ENCODE measurements at regions not wholly inside any gene's neighbourhood (a gene's known extent, or its start where the extent isn't known, plus 50 kb on each side); places are given as distances from the start of the nearest gene placed in this dataset.

DNA sequence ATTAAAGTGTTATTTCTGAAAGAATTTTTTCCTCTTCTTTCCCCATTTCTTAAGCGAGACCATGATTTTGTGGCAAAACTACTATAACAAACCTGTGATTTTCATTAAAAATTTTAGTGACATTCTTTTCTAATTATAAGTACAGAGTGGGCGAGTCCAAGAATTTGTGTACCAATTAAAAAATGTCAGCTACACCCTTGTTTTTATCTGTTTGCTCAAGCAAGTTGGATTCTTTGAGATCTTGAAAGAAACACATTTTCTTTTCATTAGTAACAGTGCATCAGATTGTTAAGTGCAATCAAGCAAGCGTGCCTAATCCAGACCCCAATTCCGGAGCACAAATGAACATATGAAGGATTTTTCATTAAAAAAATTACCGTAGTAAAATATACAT, 338.8 kb upstream of the DDHD1 start:
- intact Hi-C loops (cut with DNase I) = no loop called here
- Histone ChIP-seq H3K4me3 (ENCODE audit: low read length in 3 of 3) (no peak overlapping the region), H3K36me3 (ENCODE audit: control insufficient read depth in 2 of 3, insufficient read depth in 3 of 3, low read length in 3 of 3) (no peaks in the 10 kb centered on the region), H3K9me3 (ENCODE audit: control insufficient read depth in 2 of 3, insufficient read depth in 1 of 3, low read length in 3 of 3) (no peaks in the 10 kb centered on the region), H3K27ac (ENCODE audit: low read depth in 2 of 2, low read length in 2 of 2) (no peak overlapping the region), H3K4me1 (ENCODE audit: control insufficient read depth in 2 of 3, insufficient read depth in 2 of 3, low read depth in 1 of 3, low read length in 3 of 3) (no peaks in the 10 kb centered on the region), H3K9ac (ENCODE audit: low read length in 3 of 3) (no peak overlapping the region), H3K27me3 (ENCODE audit: control insufficient read depth, insufficient read depth, low read length) (no peaks in the 10 kb centered on the region)
- no peak for FAIRE-seq
- TF ChIP-seq, protein P1, sequence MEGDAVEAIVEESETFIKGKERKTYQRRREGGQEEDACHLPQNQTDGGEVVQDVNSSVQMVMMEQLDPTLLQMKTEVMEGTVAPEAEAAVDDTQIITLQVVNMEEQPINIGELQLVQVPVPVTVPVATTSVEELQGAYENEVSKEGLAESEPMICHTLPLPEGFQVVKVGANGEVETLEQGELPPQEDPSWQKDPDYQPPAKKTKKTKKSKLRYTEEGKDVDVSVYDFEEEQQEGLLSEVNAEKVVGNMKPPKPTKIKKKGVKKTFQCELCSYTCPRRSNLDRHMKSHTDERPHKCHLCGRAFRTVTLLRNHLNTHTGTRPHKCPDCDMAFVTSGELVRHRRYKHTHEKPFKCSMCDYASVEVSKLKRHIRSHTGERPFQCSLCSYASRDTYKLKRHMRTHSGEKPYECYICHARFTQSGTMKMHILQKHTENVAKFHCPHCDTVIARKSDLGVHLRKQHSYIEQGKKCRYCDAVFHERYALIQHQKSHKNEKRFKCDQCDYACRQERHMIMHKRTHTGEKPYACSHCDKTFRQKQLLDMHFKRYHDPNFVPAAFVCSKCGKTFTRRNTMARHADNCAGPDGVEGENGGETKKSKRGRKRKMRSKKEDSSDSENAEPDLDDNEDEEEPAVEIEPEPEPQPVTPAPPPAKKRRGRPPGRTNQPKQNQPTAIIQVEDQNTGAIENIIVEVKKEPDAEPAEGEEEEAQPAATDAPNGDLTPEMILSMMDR (IDR thresholded peaks at IDR 0.05; ENCODE audit: borderline replicate concordance, extremely low read depth, insufficient read depth) = no peak
- no peak for DNase-seq

DNA sequence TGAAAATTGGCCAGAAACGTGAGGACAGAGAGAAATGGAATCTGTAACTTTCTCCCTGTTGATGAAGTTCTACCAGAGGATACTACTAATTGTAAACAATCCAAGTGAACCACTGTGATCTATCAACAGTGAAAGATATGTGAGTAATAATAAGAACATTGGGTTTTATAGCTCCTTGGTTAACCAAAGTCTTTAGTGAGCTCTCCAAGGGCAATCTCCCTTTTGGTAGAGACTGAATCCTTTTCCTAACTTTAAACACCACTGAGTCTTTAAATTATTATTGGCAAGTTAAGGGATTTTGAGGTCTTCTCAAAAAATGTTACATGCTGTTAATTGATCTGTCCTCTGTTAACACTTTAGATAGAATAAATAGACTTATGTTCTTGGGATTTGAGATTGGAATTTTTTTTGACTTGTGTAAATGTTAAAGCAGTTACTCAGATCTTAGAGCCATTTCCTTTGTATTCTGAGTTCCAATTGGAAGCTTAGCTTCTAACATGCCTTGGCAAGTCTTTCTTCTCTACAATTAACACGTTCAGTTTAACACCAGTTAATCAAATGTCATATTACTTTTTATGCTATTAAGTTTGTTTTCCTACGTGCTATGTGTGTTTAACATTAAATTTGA, 338.2 kb upstream of the DDHD1 start:
- H3K36me3 ChIP-seq (ENCODE audit: control insufficient read depth in 2 of 3, insufficient read depth in 3 of 3, low read length in 3 of 3) = no peaks in the 10 kb centered on the region
- no peak overlapping the region for H3K9ac ChIP-seq (ENCODE audit: low read length in 3 of 3)
- no peaks in the 10 kb centered on the region for H3K9me3 ChIP-seq (ENCODE audit: control insufficient read depth in 2 of 3, insufficient read depth in 1 of 3, low read length in 3 of 3)
- TF ChIP-seq, protein P1 (IDR thresholded peaks at IDR 0.05; ENCODE audit: borderline replicate concordance, extremely low read depth, insufficient read depth) = no peak
- H3K4me3 ChIP-seq (ENCODE audit: low read length in 3 of 3) = no peak overlapping the region
- no peaks in the 10 kb centered on the region for H3K4me1 ChIP-seq (ENCODE audit: control insufficient read depth in 2 of 3, insufficient read depth in 2 of 3, low read depth in 1 of 3, low read length in 3 of 3)
- FAIRE-seq = no peak
- H3K27me3 ChIP-seq (ENCODE audit: control insufficient read depth, insufficient read depth, low read length) = no peaks in the 10 kb centered on the region
- DNase-seq = no peak
- intact Hi-C loops (cut with DNase I) = no loop called here
- H3K27ac ChIP-seq (ENCODE audit: low read depth in 2 of 2, low read length in 2 of 2) = no peak overlapping the region

DNA sequence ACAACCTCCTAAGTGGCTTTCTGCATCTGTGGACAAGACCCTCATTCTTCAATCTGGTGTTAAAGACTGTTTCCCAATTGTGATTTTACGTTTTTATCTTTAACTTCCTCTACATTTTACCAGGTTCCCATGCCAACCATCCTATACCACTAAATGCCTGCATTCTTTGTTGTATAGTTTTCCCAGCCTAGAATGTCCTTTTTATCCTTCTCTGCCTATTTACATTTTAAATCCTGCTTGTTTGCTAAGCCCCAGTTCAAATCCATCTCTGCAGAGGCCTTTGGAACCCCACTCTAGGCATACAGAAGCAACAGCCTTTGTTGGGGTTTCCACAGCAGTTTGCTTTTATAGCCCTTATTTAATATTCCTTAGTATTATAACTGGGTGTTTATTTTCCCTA, 325.1 kb upstream of the DDHD1 start:
- DNase-seq = no peak
- Histone ChIP-seq H3K9ac (ENCODE audit: low read length in 3 of 3) (no peak overlapping the region), H3K27ac (ENCODE audit: low read depth in 2 of 2, low read length in 2 of 2) (no peak overlapping the region), H3K4me1 (ENCODE audit: control insufficient read depth in 2 of 3, insufficient read depth in 2 of 3, low read depth in 1 of 3, low read length in 3 of 3) (no peaks in the 10 kb centered on the region), H3K27me3 (ENCODE audit: control insufficient read depth, insufficient read depth, low read length) (no peaks in the 10 kb centered on the region), H3K9me3 (ENCODE audit: control insufficient read depth in 2 of 3, insufficient read depth in 1 of 3, low read length in 3 of 3) (peaks cover 0 to 13% (median 6%) of the 10 kb centered on the region in 3 donors), H3K4me3 (ENCODE audit: low read length in 3 of 3) (no peak overlapping the region), H3K36me3 (ENCODE audit: control insufficient read depth in 2 of 3, insufficient read depth in 3 of 3, low read length in 3 of 3) (no peaks in the 10 kb centered on the region)
- TF ChIP-seq, protein P1 (IDR thresholded peaks at IDR 0.05; ENCODE audit: borderline replicate concordance, extremely low read depth, insufficient read depth) = no peak
- intact Hi-C loops (cut with DNase I) = no loop called here
- no peak for FAIRE-seq

DNA sequence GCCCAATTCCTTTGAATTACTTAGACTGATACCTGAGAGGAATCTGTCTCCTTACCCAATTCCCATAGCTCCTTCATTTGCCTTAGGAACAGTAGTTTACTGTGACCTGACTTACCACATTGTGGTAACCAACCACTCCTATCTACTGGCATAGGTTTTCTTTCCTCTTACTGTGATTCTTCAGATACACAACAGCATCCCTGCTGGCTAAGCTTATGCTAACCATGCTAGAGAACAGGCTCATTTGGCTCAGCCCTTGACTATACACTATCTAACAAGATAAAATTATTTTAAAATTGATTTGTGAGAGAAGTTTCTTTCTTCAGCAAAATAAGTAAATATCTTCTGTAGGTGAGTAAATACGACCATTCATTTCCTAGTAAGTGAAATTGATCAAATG, 320.4 kb upstream of the DDHD1 start:
- Histone ChIP-seq H3K36me3 (ENCODE audit: control insufficient read depth in 2 of 3, insufficient read depth in 3 of 3, low read length in 3 of 3) (no peaks in the 10 kb centered on the region), H3K4me3 (ENCODE audit: low read length in 3 of 3) (no peak overlapping the region), H3K9me3 (ENCODE audit: control insufficient read depth in 2 of 3, insufficient read depth in 1 of 3, low read length in 3 of 3) (no peaks in the 10 kb centered on the region), H3K27ac (ENCODE audit: low read depth in 2 of 2, low read length in 2 of 2) (no peak overlapping the region), H3K4me1 (ENCODE audit: control insufficient read depth in 2 of 3, insufficient read depth in 2 of 3, low read depth in 1 of 3, low read length in 3 of 3) (no peaks in the 10 kb centered on the region), H3K9ac (ENCODE audit: low read length in 3 of 3) (no peak overlapping the region), H3K27me3 (ENCODE audit: control insufficient read depth, insufficient read depth, low read length) (no peaks in the 10 kb centered on the region)
- TF ChIP-seq, protein P1 (IDR thresholded peaks at IDR 0.05; ENCODE audit: borderline replicate concordance, extremely low read depth, insufficient read depth) = no peak
- intact Hi-C loops (cut with DNase I) = no loop called here
- DNase-seq (no peak), FAIRE-seq (no peak)
